Caco-2 (cell line): ENCODE measurements at regions not wholly inside any gene's neighbourhood (a gene's known extent, or its start where the extent isn't known, plus 50 kb on each side); places are given as distances from the start of the nearest gene placed in this dataset.
"Not testable (repeated sequence)": the region's sequence is repeated elsewhere in the genome, so short reads cannot be mapped to it uniquely, and the experiment has no call there.

ENCODE experiments used
- BruUV-seq: library from RNA; stranded (reverse); fragments of 400-500 nt; replicated peaks from 2 replicates; lab custom pipeline; 2021; lab: Mats Ljungman, UMichigan
- CTCF ChIA-PET: fragments of 300-600 bp; sonication (Branson Sonifier 250); formaldehyde crosslinking; loops from one replicate; lab custom pipeline; 2022; ENCODE audit warnings: antibody characterized with exemption; lab: Charles Lee
- POLR2A ChIA-PET: fragments of 300-600 bp; sonication (Branson Sonifier 250); formaldehyde crosslinking; loops from one replicate; lab custom pipeline; 2022; ENCODE audit warnings: antibody characterized with exemption; lab: Charles Lee
- DNase-seq, 2 experiments: peaks; one replicate each; pipeline versions ENCODE4 v3.0.0 to v3.0.0-alpha.2; 2020 to 2022
- H3K27me3 ChIP-seq: replicated peaks from 2 replicates; pipeline ENCODE4 v1.6.0; 2011; ENCODE audit warnings: low read length; ENCODE audit not compliant: control insufficient read depth, insufficient read depth
- H3K36me3 ChIP-seq: 2 replicates; pipeline ENCODE4 v1.5.1; 2011; ENCODE audit warnings: low read length; ENCODE audit not compliant: control insufficient read depth, insufficient read depth
- H3K4me1 ChIP-seq: fragments of 250-450 bp; sonication (Bioruptor Pico); 2 replicates; pipeline ENCODE4 v1.5.1; 2020; ENCODE audit warnings: mild to moderate bottlenecking
- H3K4me3 ChIP-seq: 2 replicates; pipeline ENCODE4 v1.5.1; 2011; ENCODE audit warnings: low read depth, mild to moderate bottlenecking, control low read depth, low read length
- H3K9me3 ChIP-seq: fragments of 250-450 bp; sonication (Bioruptor Pico); 2 replicates; pipeline ENCODE4 v1.5.1; 2020; ENCODE audit warnings: mild to moderate bottlenecking, moderate library complexity
- H3K27ac Mint-ChIP-seq: one replicate; pipeline ENCODE4 v1.8.0; 2022; ENCODE audit warnings: mixed read lengths; ENCODE audit not compliant: unreplicated experiment
- H3K27me3 Mint-ChIP-seq: one replicate; pipeline ENCODE4 v1.8.0; 2022; ENCODE audit warnings: mixed read lengths; ENCODE audit not compliant: insufficient read depth, unreplicated experiment
- H3K36me3 Mint-ChIP-seq: one replicate; pipeline ENCODE4 v1.8.0; 2022; ENCODE audit warnings: mild to moderate bottlenecking, mixed read lengths; ENCODE audit not compliant: insufficient read depth, unreplicated experiment
- H3K4me1 Mint-ChIP-seq: one replicate; pipeline ENCODE4 v1.8.0; 2022; ENCODE audit warnings: low read depth, mixed read lengths; ENCODE audit not compliant: unreplicated experiment
- H3K4me3 Mint-ChIP-seq: one replicate; pipeline ENCODE4 v1.8.0; 2022; ENCODE audit warnings: mild to moderate bottlenecking, moderate library complexity, mixed read lengths; ENCODE audit not compliant: unreplicated experiment
- H3K9me3 Mint-ChIP-seq: one replicate; pipeline ENCODE4 v1.8.0; 2022; ENCODE audit warnings: mixed read lengths; ENCODE audit not compliant: unreplicated experiment
- CTCF ChIP-seq, 2 experiments: fragments of 200-600 bp in 1 of 2; IDR thresholded peaks; 1 replicate in 1 of 2; 2 replicates in 1 of 2; pipeline versions ENCODE4 v1.5.1 to v1.8.0; 2011 to 2022; ENCODE audit warnings: antibody characterized with exemption in 1 of 2, control low read depth in 1 of 2, inconsistent platforms in 1 of 2, low read depth in 1 of 2, low read length in 1 of 2, mild to moderate bottlenecking in 1 of 2, moderate library complexity in 1 of 2; ENCODE audit not compliant: insufficient read depth in 1 of 2, severe bottlenecking in 1 of 2, unreplicated experiment in 1 of 2
- intact Hi-C: fragments of 100-400 bp; cut with micrococcal nuclease; formaldehyde crosslinking; loops from one replicate; pipeline ENCODE4 v1.10.0; 2022; ENCODE audit not compliant: unreplicated experiment

- DNase-seq: no peak
- Mint-ChIP-seq H3K27ac (no peak overlapping the region), H3K36me3 (no peaks in the 10 kb centered on the region), H3K4me1 (no peaks in the 10 kb centered on the region), H3K27me3 (no peaks in the 10 kb centered on the region), H3K4me3 (no peak overlapping the region), H3K9me3 (no peaks in the 10 kb centered on the region)
- intact Hi-C loops: no loop called here
- H3K36me3 ChIP-seq: no peaks in the 10 kb centered on the region
- H3K4me1 ChIP-seq: no peaks in the 10 kb centered on the region
- TF ChIP-seq CTCF (IDR thresholded peaks at IDR 0.05; ENCODE audit: insufficient read depth in 1 of 2, low read depth in 1 of 2, low read length in 1 of 2, severe bottlenecking in 1 of 2, unreplicated experiment in 1 of 2): no peak
- no TSS peak for BruUV-seq
- POLR2A ChIA-PET: no interaction called here
- no peaks in the 10 kb centered on the region for H3K9me3 ChIP-seq
- H3K27me3 ChIP-seq: no peaks in the 10 kb centered on the region
- H3K4me3 ChIP-seq: no peak overlapping the region
- CTCF ChIA-PET: no interaction called here
Measured at GRCh38 chr5:106796081-106796480, 874.7 kb downstream of the EFNA5 start.

- Histone ChIP-seq H3K4me1 (no peaks in the 10 kb centered on the region), H3K9me3 (no peaks in the 10 kb centered on the region), H3K27me3 (no peaks in the 10 kb centered on the region), H3K36me3 (no peaks in the 10 kb centered on the region), H3K4me3 (no peak overlapping the region)
- no peak for DNase-seq
- no peak for TF ChIP-seq CTCF (IDR thresholded peaks at IDR 0.05; ENCODE audit: insufficient read depth in 1 of 2, low read depth in 1 of 2, low read length in 1 of 2, severe bottlenecking in 1 of 2, unreplicated experiment in 1 of 2)
- Mint-ChIP-seq H3K27me3 (no peaks in the 10 kb centered on the region), H3K4me3 (no peak overlapping the region), H3K4me1 (no peaks in the 10 kb centered on the region), H3K36me3 (no peaks in the 10 kb centered on the region), H3K27ac (no peak overlapping the region), H3K9me3 (no peaks in the 10 kb centered on the region)
- POLR2A ChIA-PET: no interaction called here
- CTCF ChIA-PET: no interaction called here
- BruUV-seq: no TSS peak
- intact Hi-C loops: no loop called here
Measured at GRCh38 chr5:106784846-106785245, 885.9 kb downstream of the EFNA5 start.

GRCh38 chr5:106780355-106780754 is 890.4 kb downstream of the EFNA5 start:
- BruUV-seq: no TSS peak
- Mint-ChIP-seq H3K4me1 (no peaks in the 10 kb centered on the region), H3K4me3 (no peak overlapping the region), H3K36me3 (no peaks in the 10 kb centered on the region), H3K27me3 (no peaks in the 10 kb centered on the region), H3K9me3 (no peaks in the 10 kb centered on the region), H3K27ac (no peak overlapping the region)
- ChIA-PET POLR2A (no interaction called here), CTCF (no interaction called here)
- Histone ChIP-seq H3K4me1 (no peaks in the 10 kb centered on the region), H3K36me3 (no peaks in the 10 kb centered on the region), H3K4me3 (no peak overlapping the region), H3K9me3 (no peaks in the 10 kb centered on the region), H3K27me3 (no peaks in the 10 kb centered on the region)
- intact Hi-C loops: no loop called here
- DNase-seq: no peak
- TF ChIP-seq CTCF (IDR thresholded peaks at IDR 0.05; ENCODE audit: insufficient read depth in 1 of 2, low read depth in 1 of 2, low read length in 1 of 2, severe bottlenecking in 1 of 2, unreplicated experiment in 1 of 2): no peak

- H3K4me1 Mint-ChIP-seq, intact Hi-C loops, H3K9me3 ChIP-seq, H3K36me3 ChIP-seq, H3K27me3 ChIP-seq, H3K4me1 ChIP-seq, H3K27ac Mint-ChIP-seq, DNase-seq, H3K27me3 Mint-ChIP-seq, H3K4me3 Mint-ChIP-seq, CTCF ChIA-PET, H3K4me3 ChIP-seq, POLR2A ChIA-PET, H3K9me3 Mint-ChIP-seq, H3K36me3 Mint-ChIP-seq, BruUV-seq: not testable (repeated sequence)
Measured at GRCh38 chr5:106776515-106776914, 894.2 kb downstream of the EFNA5 start.
